ENCODE measurements at regions not wholly inside any gene's neighbourhood (a gene's known extent, or its start where the extent isn't known, plus 50 kb on each side); places are given as distances from the start of the nearest gene placed in this dataset.

GRCh38 chr18:43931439-43931838, 654.1 kb upstream of the SYT4 start:
- TF ChIP-seq ZNF24 (tag by site-specific recombination; IDR thresholded peaks at IDR 0.05) (no peak), ZNF777 (tag by site-specific recombination; IDR thresholded peaks at IDR 0.05; ENCODE audit: borderline replicate concordance) (no peak), CTCF (tag by site-specific recombination; IDR thresholded peaks at IDR 0.05) (no peak), ZNF501 (tag by site-specific recombination; IDR thresholded peaks at IDR 0.05) (no peak), ZNF571 (tag by site-specific recombination; IDR thresholded peaks at IDR 0.05) (no peak), ZNF302 (tag by site-specific recombination; IDR thresholded peaks at IDR 0.05; ENCODE audit: low read depth) (no peak), ZNF785 (tag by site-specific recombination; IDR thresholded peaks at IDR 0.05) (no peak), OSR2 (tag by site-specific recombination; IDR thresholded peaks at IDR 0.05) (no peak), ZSCAN5A (tag by site-specific recombination; IDR thresholded peaks at IDR 0.05) (no peak), ATF2 (tag by site-specific recombination; IDR thresholded peaks at IDR 0.05; ENCODE audit: low read depth) (no peak)

All from HEK293 (cell line).